OCI-LY3 (cell line): ENCODE measurements at regions not wholly inside any gene's neighbourhood (a gene's known extent, or its start where the extent isn't known, plus 50 kb on each side); places are given as distances from the start of the nearest gene placed in this dataset.

Experiments used
- EZH2phosphoT487 ChIP-seq: fragments of 200-600 bp; shearing (Covaris generic); IDR thresholded peaks from 2 replicates; pipeline ENCODE4 v1.6.1; 2018; ENCODE audit warnings: antibody characterized with exemption, mixed run types, low read depth
- TF ChIP-seq, protein P1 (sequence below): fragments of 200-600, 300-600 bp; sonication (generic); IDR thresholded peaks from 2 replicates; pipeline ENCODE4 v1.5.1; 2014; ENCODE audit warnings: antibody characterized with exemption, low read length, low read depth

DNA sequence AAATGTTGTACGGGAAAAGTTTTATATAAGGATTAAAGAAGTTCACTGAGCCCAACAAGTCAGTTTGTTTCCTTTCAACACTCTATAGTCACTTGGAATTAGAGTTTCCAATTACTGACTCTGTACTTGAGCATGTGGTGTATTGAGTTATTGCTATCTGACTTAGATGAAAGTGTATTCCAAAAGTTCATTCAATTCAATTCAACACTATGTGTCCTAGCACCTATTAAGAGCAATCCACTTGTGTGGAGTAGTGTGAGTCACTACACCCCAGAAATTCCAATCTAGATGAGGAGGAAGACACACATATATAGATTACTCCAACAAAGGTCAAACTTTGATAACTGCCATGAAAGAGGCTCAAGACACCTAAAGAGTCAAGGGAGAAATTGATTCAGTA lies 98.2 kb upstream of the SLCO6A1 start:
- TF ChIP-seq, protein P1, sequence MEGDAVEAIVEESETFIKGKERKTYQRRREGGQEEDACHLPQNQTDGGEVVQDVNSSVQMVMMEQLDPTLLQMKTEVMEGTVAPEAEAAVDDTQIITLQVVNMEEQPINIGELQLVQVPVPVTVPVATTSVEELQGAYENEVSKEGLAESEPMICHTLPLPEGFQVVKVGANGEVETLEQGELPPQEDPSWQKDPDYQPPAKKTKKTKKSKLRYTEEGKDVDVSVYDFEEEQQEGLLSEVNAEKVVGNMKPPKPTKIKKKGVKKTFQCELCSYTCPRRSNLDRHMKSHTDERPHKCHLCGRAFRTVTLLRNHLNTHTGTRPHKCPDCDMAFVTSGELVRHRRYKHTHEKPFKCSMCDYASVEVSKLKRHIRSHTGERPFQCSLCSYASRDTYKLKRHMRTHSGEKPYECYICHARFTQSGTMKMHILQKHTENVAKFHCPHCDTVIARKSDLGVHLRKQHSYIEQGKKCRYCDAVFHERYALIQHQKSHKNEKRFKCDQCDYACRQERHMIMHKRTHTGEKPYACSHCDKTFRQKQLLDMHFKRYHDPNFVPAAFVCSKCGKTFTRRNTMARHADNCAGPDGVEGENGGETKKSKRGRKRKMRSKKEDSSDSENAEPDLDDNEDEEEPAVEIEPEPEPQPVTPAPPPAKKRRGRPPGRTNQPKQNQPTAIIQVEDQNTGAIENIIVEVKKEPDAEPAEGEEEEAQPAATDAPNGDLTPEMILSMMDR, result no peak
- TF ChIP-seq EZH2phosphoT487, result no peak
